Activated naive CD4-positive, alpha-beta T cell treated with anti-CD3 and anti-CD28 coated beads, Interleukin-2, amount 50 U/mL, for 72 hours (primary cell): ENCODE measurements at regions not wholly inside any gene's neighbourhood (a gene's known extent, or its start where the extent isn't known, plus 50 kb on each side); places are given as distances from the start of the nearest gene placed in this dataset.
A peak's percentile ranks its signal among the peaks of the same experiment; 100 is the strongest.
"Not testable (repeated sequence)": the region's sequence is repeated elsewhere in the genome, so short reads cannot be mapped to it uniquely, and the experiment has no call there.

Source experiments
- ATAC-seq, 2 donors: fragments of 150-1000 bp; cut with Tn5 transposase; 2 replicates each; pipeline ENCODE4 v1.10.0; 2021; ENCODE audit warnings: mild to moderate bottlenecking in 2 of 2, moderate library complexity in 2 of 2
- DNase-seq, 2 donors: peaks; one replicate each; pipeline ENCODE4 v3.0.0; 2021 to 2022; ENCODE audit warnings: low spot score in 2 of 2
- H3K27ac Mint-ChIP-seq, 2 donors: one replicate each; pipeline ENCODE4 v1.8.0; 2022; ENCODE audit warnings: mild to moderate bottlenecking in 2 of 2, mixed read lengths in 2 of 2
- H3K36me3 Mint-ChIP-seq, 2 donors: one replicate each; pipeline ENCODE4 v1.8.0; 2022; ENCODE audit warnings: mixed read lengths in 2 of 2
- H3K9me3 Mint-ChIP-seq, 2 donors: one replicate each; pipeline ENCODE4 v1.8.0; 2022; ENCODE audit warnings: mixed read lengths in 2 of 2

- ATAC-seq: no peak
- DNase-seq: no peak
- Mint-ChIP-seq H3K27ac (no peak overlapping the region), H3K36me3 (peaks cover 6 to 14% of the 10 kb centered on the region in 2 donors), H3K9me3 (peaks cover 10 to 12% of the 10 kb centered on the region in 2 donors)
Measured at GRCh38 chr5:138676002-138676401, 77.2 kb upstream of the CTNNA1 start.

GRCh38 chr5:138668451-138669380, 84.5 kb upstream of the CTNNA1 start:
- Mint-ChIP-seq H3K9me3 (peaks cover 1 to 9% of the 10 kb centered on the region in 2 donors), H3K27ac (no peak overlapping the region), H3K36me3 (peaks cover 0 to 5% of the 10 kb centered on the region in 2 donors)
- ATAC-seq: peak; percentile 75 to 87
- peak in 1 of 2 donors; percentile 50 for DNase-seq

- H3K36me3 Mint-ChIP-seq, DNase-seq, ATAC-seq, H3K9me3 Mint-ChIP-seq: not testable (repeated sequence)
- H3K27ac Mint-ChIP-seq: peak overlapping the region in 1 of 2 donors; percentile 23
Measured at GRCh38 chr5:138667782-138668331, 85.4 kb upstream of the CTNNA1 start.

GRCh38 chr5:138666226-138666742, 86.9 kb upstream of the CTNNA1 start:
- no peaks in the 10 kb centered on the region for H3K36me3 Mint-ChIP-seq
- ATAC-seq: no peak
- H3K9me3 Mint-ChIP-seq: no peaks in the 10 kb centered on the region
- peak in 1 of 2 donors; percentile 25 for DNase-seq
- no peak overlapping the region for H3K27ac Mint-ChIP-seq

GRCh38 chr5:138665261-138665660, 88.0 kb upstream of the CTNNA1 start:
- H3K36me3 Mint-ChIP-seq: no peaks in the 10 kb centered on the region
- no peaks in the 10 kb centered on the region for H3K9me3 Mint-ChIP-seq
- no peak for ATAC-seq
- no peak for DNase-seq
- H3K27ac Mint-ChIP-seq: no peak overlapping the region

GRCh38 chr5:138664276-138664943, 88.8 kb upstream of the CTNNA1 start:
- DNase-seq: peak in 1 of 2 donors; percentile 16
- Mint-ChIP-seq H3K36me3 (no peaks in the 10 kb centered on the region), H3K9me3 (no peaks in the 10 kb centered on the region), H3K27ac (no peak overlapping the region)
- ATAC-seq: no peak

GRCh38 chr5:138663561-138663960, 88.4 kb upstream of the HSPA9 start:
- DNase-seq (no peak), ATAC-seq (no peak)
- Mint-ChIP-seq H3K9me3 (no peaks in the 10 kb centered on the region), H3K27ac (no peak overlapping the region), H3K36me3 (no peaks in the 10 kb centered on the region)

GRCh38 chr5:138663009-138663408, 87.8 kb upstream of the HSPA9 start:
- DNase-seq (peak in 1 of 2 donors; percentile 50), ATAC-seq (peak; percentile 9 to 59)
- Mint-ChIP-seq H3K9me3 (no peaks in the 10 kb centered on the region), H3K27ac (no peak overlapping the region), H3K36me3 (no peaks in the 10 kb centered on the region)

- no peak for DNase-seq
- no peaks in the 10 kb centered on the region for H3K9me3 Mint-ChIP-seq
- ATAC-seq: peak; percentile 37 to 47
- no peak overlapping the region for H3K27ac Mint-ChIP-seq
- H3K36me3 Mint-ChIP-seq: no peaks in the 10 kb centered on the region
Measured at GRCh38 chr5:138662599-138662998, 87.4 kb upstream of the HSPA9 start.

- Mint-ChIP-seq H3K9me3 (no peaks in the 10 kb centered on the region), H3K27ac (no peak overlapping the region), H3K36me3 (peaks cover 0 to under 1% of the 10 kb centered on the region in 2 donors)
- no peak for ATAC-seq
- peak in 1 of 2 donors; percentile 34 for DNase-seq
Measured at GRCh38 chr5:138661991-138662434, 86.8 kb upstream of the HSPA9 start.

- H3K36me3 Mint-ChIP-seq: peaks cover 0 to 4% of the 10 kb centered on the region in 2 donors
- no peak for ATAC-seq
- no peaks in the 10 kb centered on the region for H3K9me3 Mint-ChIP-seq
- DNase-seq: peak in 1 of 2 donors; percentile 52
- no peak overlapping the region for H3K27ac Mint-ChIP-seq
Measured at GRCh38 chr5:138661291-138661960, 86.2 kb upstream of the HSPA9 start.

GRCh38 chr5:138660051-138660572, 84.9 kb upstream of the HSPA9 start:
- ATAC-seq: no peak
- no peak for DNase-seq
- H3K27ac Mint-ChIP-seq: no peak overlapping the region
- peaks cover 0 to 4% of the 10 kb centered on the region in 2 donors for H3K36me3 Mint-ChIP-seq
- no peaks in the 10 kb centered on the region for H3K9me3 Mint-ChIP-seq

- Mint-ChIP-seq H3K9me3 (peaks cover 0 to 3% of the 10 kb centered on the region in 2 donors), H3K36me3 (peaks cover 0 to 4% of the 10 kb centered on the region in 2 donors), H3K27ac (no peak overlapping the region)
- ATAC-seq (no peak), DNase-seq (peak in 1 of 2 donors; percentile 34)
Measured at GRCh38 chr5:138659561-138659960, 84.4 kb upstream of the HSPA9 start.

GRCh38 chr5:138659121-138659520, 83.9 kb upstream of the HSPA9 start:
- Mint-ChIP-seq H3K27ac (no peak overlapping the region), H3K36me3 (peaks cover 0 to 4% of the 10 kb centered on the region in 2 donors), H3K9me3 (peaks cover 0 to 3% of the 10 kb centered on the region in 2 donors)
- ATAC-seq: no peak
- no peak for DNase-seq

- Mint-ChIP-seq H3K27ac (no peak overlapping the region), H3K9me3 (peaks cover 0 to 3% of the 10 kb centered on the region in 2 donors), H3K36me3 (peaks cover 0 to 4% of the 10 kb centered on the region in 2 donors)
- DNase-seq: peak in 1 of 2 donors; percentile 20
- ATAC-seq: no peak
Measured at GRCh38 chr5:138658676-138659075, 83.5 kb upstream of the HSPA9 start.

- DNase-seq: no peak
Measured at GRCh38 chr5:138657360-138657759, 82.2 kb upstream of the HSPA9 start.

More at GRCh38 chr5:138657360-138657759, 82.2 kb upstream of the HSPA9 start:
- H3K27ac Mint-ChIP-seq: no peak overlapping the region
- no peak for ATAC-seq
- peaks cover 0 to 4% of the 10 kb centered on the region in 2 donors for H3K36me3 Mint-ChIP-seq
- peaks cover 0 to 3% of the 10 kb centered on the region in 2 donors for H3K9me3 Mint-ChIP-seq
